Posterior vena cava (tissue), 2 donors: ENCODE measurements at regions not wholly inside any gene's neighbourhood (a gene's known extent, or its start where the extent isn't known, plus 50 kb on each side); places are given as distances from the start of the nearest gene placed in this dataset.
"Not testable (repeated sequence)": the region's sequence is repeated elsewhere in the genome, so short reads cannot be mapped to it uniquely, and the experiment has no call there.

ENCODE experiments used
- DNase-seq: peaks from one replicate; pipeline ENCODE4 v3.0.0-alpha.2; 2020; ENCODE audit warnings: low spot score
- intact Hi-C, 2 donors: fragments of 100-400 bp; cut with DNase I; formaldehyde crosslinking; loops; one replicate each; pipeline versions ENCODE4 v1.14.1 to v1.14.2; 2022 to 2023
- donor health status: DM: yes; HTN: yes; CAD: no.
- donor health status: DM: yes; HTN: yes; CAD: no.

GRCh38 chr5:4576161-4576748, 563.9 kb upstream of the ADAMTS16 start:
- DNase-seq = no peak
- intact Hi-C loops = no loop called here

DNA sequence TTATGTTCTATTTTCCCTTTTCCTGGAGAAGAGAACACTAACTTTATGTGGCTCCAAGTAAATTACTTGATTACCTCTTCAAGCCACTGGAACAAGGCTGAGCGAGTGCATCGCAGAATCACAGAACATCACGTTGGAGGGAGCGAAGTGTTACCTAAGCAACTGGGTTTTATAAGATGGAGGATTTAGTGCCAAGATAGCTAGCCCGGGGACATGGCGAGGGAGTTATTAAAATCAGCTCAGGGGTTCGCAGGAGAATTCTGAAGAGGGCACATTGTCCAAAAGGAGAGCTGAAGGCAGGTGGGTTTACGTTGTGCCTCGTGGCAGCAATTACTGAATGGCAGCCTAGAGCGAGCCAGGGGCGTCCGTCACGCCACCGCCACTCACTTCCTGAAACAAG, 563.2 kb upstream of the ADAMTS16 start:
- intact Hi-C loops = no loop called here
- DNase-seq = peak; percentile 50

DNA sequence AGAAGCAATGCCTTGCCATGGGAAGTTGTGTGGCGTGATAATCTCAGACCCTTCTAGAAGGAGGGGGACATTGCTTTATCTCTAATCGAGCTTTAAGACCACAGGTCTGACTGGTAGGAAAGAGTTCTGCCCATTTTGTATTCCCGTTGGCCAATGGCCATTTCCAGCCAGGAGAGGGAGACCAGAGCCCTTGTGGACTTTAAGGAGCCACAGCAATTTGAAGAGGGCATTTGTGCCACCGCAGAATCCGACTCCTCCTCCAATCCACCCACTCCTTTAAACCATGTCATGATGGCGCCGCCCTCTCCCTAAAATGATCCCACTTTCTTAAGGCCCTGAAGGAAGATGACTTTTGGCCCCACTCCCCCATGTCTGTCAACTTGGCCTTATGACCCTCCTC, 560.5 kb upstream of the ADAMTS16 start:
- DNase-seq = no peak
- intact Hi-C loops = no loop called here

GRCh38 chr5:4580772-4581171, 559.4 kb upstream of the ADAMTS16 start:
- peak; percentile 42 for DNase-seq
- intact Hi-C loops = no loop called here

- intact Hi-C loops = no loop called here
- DNase-seq = peak; percentile 59
Measured at GRCh38 chr5:4581289-4581688, 558.8 kb upstream of the ADAMTS16 start.

DNA sequence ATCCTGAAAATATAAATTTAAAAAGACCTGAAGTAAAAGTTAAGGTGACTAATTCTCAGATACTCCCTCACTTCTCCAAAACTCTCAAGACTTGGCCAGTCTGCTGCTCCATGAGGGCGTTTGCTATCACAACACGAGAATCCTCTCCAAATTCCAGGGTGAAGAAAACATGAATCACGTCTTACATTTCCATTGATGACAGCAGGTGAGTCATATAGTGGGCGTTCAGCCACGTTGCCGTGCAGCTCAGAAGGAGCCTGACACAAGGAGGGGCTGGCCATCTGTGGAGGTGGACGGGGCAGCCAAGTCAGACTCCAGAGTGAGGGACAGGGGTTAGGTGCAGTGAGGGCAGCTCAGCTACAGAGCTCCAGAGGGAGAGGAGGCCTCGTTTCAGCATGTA, 555.1 kb upstream of the ADAMTS16 start:
- intact Hi-C loops = no loop called here
- peak; percentile 65 for DNase-seq

- intact Hi-C loops = no loop called here
- no peak for DNase-seq
Measured at GRCh38 chr5:4613440-4613839, 526.7 kb upstream of the ADAMTS16 start.

GRCh38 chr5:4614088-4614487, 526.0 kb upstream of the ADAMTS16 start:
- intact Hi-C loops = no loop called here
- no peak for DNase-seq

DNA sequence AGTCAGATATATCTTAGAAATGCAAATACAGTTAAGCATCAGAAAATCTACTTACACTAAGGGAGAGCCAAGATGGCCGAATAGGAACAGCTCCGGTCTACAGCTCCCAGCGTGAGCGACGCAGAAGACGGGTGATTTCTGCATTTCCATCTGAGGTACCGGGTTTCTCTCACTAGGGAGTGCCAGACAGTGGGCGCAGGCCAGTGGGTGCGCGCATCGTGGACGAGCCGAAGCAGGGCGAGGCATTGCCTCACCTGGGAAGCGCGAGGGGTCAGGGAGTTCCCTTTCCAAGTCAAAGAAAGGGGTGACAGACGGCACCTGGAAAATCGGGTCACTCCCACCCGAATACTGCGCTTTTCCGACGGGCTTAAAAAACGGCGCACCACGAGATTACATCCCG, 524.8 kb upstream of the ADAMTS16 start:
- DNase-seq, intact Hi-C loops: not testable (repeated sequence)

GRCh38 chr5:4625206-4625896, 514.8 kb upstream of the ADAMTS16 start:
- DNase-seq = no peak
- intact Hi-C loops = no loop called here

DNA sequence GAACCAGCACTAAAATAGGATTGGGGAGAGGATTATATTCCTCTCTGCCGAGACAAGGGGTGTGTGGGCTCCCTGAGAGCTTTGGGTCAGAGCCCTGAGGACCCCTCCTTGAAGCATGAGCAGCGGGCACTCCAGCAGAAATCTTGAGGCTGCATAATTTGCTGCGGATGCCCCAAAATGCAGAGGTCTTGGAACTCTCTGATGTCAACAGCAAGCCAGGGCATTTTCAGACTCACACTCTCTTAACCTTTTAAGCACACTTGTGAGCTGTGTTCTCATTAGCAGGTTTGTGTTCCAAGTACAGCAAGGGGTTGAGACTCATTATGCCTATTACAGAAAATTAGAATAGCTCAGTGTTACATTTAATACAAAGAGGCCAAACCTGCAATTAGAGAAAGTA, 513.0 kb upstream of the ADAMTS16 start:
- intact Hi-C loops = no loop called here
- no peak for DNase-seq

GRCh38 chr5:4627929-4628328, 512.2 kb upstream of the ADAMTS16 start:
- intact Hi-C loops = no loop called here
- no peak for DNase-seq

- intact Hi-C loops = no loop called here
- DNase-seq = no peak
Measured at GRCh38 chr5:4628645-4629385, 511.3 kb upstream of the ADAMTS16 start.

DNA sequence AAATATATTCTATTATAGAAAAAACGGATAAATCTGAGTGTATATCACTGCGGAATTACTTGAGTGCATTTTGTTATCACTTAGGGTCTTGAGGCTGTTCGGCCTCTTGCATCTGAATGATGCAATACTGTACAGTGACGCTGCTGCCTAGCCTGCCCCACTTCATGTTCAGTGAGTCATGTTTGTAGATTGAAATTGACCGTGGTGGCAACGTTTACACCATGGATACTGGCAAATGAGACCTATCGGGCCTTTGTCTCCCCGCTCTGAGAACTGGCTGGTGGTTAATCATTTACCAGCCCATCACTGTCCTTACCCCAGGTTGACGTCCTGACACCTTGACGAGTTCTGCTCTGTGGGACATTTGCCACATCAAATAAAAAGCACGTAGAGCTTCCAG, 510.1 kb upstream of the ADAMTS16 start:
- DNase-seq = no peak
- intact Hi-C loops = no loop called here

- intact Hi-C loops = no loop called here
- DNase-seq = no peak
Measured at GRCh38 chr5:4634342-4634741, 505.8 kb upstream of the ADAMTS16 start.

DNA sequence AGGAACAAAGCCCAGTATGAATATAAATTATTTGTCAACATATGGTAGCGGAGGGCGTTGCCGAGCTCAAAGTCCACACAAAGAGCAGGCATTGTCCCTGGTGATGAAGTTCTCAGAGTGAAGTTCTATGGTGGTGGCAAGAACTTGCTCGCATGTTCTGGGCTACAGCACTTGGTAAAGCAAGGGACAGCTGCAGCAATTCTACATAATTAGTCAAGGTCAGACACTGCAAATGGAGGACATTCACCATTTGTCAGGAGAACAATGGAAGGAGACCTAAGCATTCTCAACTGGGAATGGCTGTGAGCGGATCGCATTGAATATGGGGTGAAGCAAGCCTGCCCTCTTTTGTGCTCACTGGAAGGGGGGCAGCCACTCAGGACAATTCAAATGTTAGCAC, 503.8 kb upstream of the ADAMTS16 start:
- DNase-seq = no peak
- intact Hi-C loops = no loop called here

GRCh38 chr5:4639946-4640345, 500.2 kb upstream of the ADAMTS16 start:
- no peak for DNase-seq
- intact Hi-C loops = no loop called here

DNA sequence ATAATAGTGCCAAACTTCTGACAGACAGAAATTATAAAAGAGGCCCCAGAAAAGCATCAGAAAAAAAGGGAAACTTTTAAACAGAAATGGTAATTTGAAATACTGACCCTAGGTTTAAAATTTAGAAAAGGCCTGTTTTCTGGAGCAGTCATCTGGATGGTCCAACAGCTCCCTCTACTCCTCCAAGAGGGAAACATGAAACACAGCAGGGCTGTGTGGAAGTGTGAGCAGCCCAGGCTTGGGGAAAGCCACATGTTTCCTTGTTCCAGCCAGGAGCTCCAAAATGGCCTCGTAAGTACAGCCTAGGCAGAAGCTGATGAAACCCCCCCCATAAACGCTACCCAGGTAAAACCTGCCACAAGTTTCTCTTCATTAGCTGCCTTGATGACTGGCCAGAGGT, 499.3 kb upstream of the ADAMTS16 start:
- DNase-seq = no peak

DNA sequence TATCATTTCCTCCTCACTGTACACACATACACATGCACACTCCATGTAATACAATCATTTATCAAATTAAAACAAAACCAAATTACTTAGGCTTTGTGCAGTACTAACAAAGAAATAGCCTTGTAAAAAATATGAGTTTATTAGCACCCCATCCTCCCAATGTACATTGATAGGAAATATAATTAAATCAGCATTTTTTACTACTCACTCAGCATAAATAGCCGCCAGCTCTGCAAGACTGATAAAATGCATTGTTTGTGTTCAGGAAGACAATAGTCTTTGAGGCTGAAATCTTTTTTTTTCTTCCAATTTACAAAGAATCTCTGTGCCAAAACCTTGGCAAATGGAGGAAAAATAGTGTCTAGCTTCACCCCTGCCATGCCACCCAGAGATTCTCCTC, 497.6 kb upstream of the ADAMTS16 start:
- intact Hi-C loops = no loop called here

More for the DNA sequence above, 499.3 kb upstream of the ADAMTS16 start:
- intact Hi-C loops = no loop called here

GRCh38 chr5:4643190-4643589, 496.9 kb upstream of the ADAMTS16 start:
- no peak for DNase-seq
- intact Hi-C loops = no loop called here

More for the DNA sequence above, 497.6 kb upstream of the ADAMTS16 start:
- no peak for DNase-seq

- intact Hi-C loops = no loop called here
Measured at GRCh38 chr5:4643960-4644359, 496.2 kb upstream of the ADAMTS16 start.

More at GRCh38 chr5:4643960-4644359, 496.2 kb upstream of the ADAMTS16 start:
- no peak for DNase-seq
